ENCODE measurements at regions not wholly inside any gene's neighbourhood (a gene's known extent, or its start where the extent isn't known, plus 50 kb on each side); places are given as distances from the start of the nearest gene placed in this dataset.

- TF ChIP-seq EZH2 (IDR thresholded peaks at IDR 0.05; ENCODE audit: borderline replicate concordance, control insufficient read depth, low read depth, low read length) (no peak), POLR2AphosphoS5 (IDR thresholded peaks at IDR 0.05; ENCODE audit: low read length) (no peak), SP1 (IDR thresholded peaks at IDR 0.05; ENCODE audit: low read depth, low read length) (no peak), CTCF (IDR thresholded peaks at IDR 0.05 in 2 of 3, conservative IDR thresholded peaks at IDR 0.05 in 1 of 3; ENCODE audit: control insufficient read depth in 2 of 3, extremely low read depth in 1 of 3, insufficient read depth in 1 of 3, low read depth in 3 of 3, low read length in 3 of 3) (no peak), PBX3 (IDR thresholded peaks at IDR 0.05; ENCODE audit: insufficient replicate concordance, low read depth, low read length) (no peak), RAD51 (IDR thresholded peaks at IDR 0.05) (no peak), CHD2 (IDR thresholded peaks at IDR 0.05; ENCODE audit: borderline replicate concordance, low read depth, low read length) (no peak), HDAC2 (IDR thresholded peaks at IDR 0.05) (no peak), ATF2 (IDR thresholded peaks at IDR 0.05; ENCODE audit: low read length) (no peak), MYB (IDR thresholded peaks at IDR 0.05; ENCODE audit: borderline replicate concordance, low read depth, low read length) (no peak), CREB1 (IDR thresholded peaks at IDR 0.05; ENCODE audit: low read depth) (no peak), RCOR1 (conservative IDR thresholded peaks at IDR 0.05; ENCODE audit: low read depth, low read length) (no peak)
Measured at GRCh38 chr7:46026741-46027140, 105.7 kb upstream of the IGFBP3 start.
